Activated naive CD8-positive, alpha-beta T cell (primary cell): ENCODE measurements at regions not wholly inside any gene's neighbourhood (a gene's known extent, or its start where the extent isn't known, plus 50 kb on each side); places are given as distances from the start of the nearest gene placed in this dataset.
"Not testable (repeated sequence)": the region's sequence is repeated elsewhere in the genome, so short reads cannot be mapped to it uniquely, and the experiment has no call there.

Experiments used
- H3K27ac Mint-ChIP-seq: one replicate; pipeline ENCODE4 v1.8.0; 2021; ENCODE audit warnings: mixed read lengths
- H3K27me3 Mint-ChIP-seq: one replicate; pipeline ENCODE4 v1.8.0; 2021; ENCODE audit warnings: mixed read lengths
- H3K36me3 Mint-ChIP-seq: one replicate; pipeline ENCODE4 v1.8.0; 2021; ENCODE audit warnings: mixed read lengths
- H3K4me1 Mint-ChIP-seq: one replicate; pipeline ENCODE4 v1.8.0; 2021; ENCODE audit warnings: low read depth, mixed read lengths
- H3K4me3 Mint-ChIP-seq: one replicate; pipeline ENCODE4 v1.8.0; 2021; ENCODE audit warnings: mild to moderate bottlenecking, mixed read lengths
- H3K9me3 Mint-ChIP-seq: one replicate; pipeline ENCODE4 v1.8.0; 2021; ENCODE audit warnings: low read depth, mixed read lengths

GRCh38 chr17:14737984-14738651 is 437.2 kb downstream of the HS3ST3B1 start:
- Mint-ChIP-seq H3K36me3 (no peaks in the 10 kb centered on the region), H3K27me3 (no peaks in the 10 kb centered on the region), H3K4me3 (no peak overlapping the region), H3K27ac (no peak overlapping the region), H3K4me1 (no peaks in the 10 kb centered on the region), H3K9me3 (no peaks in the 10 kb centered on the region)

GRCh38 chr17:14736631-14737030 is 435.8 kb downstream of the HS3ST3B1 start:
- Mint-ChIP-seq H3K27ac (no peak overlapping the region), H3K36me3 (no peaks in the 10 kb centered on the region), H3K4me3 (no peak overlapping the region), H3K27me3 (no peaks in the 10 kb centered on the region), H3K4me1 (no peaks in the 10 kb centered on the region), H3K9me3 (no peaks in the 10 kb centered on the region)

DNA sequence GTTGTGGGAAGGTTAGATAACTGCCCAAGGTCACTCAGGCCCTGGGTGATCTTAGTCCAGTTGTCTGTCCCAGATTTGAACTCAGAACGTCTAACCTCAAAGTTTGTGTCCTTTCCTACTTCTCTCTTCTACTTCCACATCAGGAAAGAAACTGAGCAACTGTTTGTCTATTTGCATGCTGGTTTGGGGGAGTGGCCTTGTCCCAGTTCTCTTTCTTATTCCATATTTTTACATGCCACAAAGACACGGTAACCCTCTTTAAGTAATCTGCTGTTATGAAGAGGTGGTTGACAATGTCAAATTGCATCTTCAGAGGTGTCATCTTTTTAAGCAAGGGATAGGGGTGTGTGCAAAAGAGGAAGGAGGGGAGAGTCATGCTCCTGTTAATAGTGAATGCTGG is 432.5 kb downstream of the HS3ST3B1 start:
- H3K36me3 Mint-ChIP-seq, result no peaks in the 10 kb centered on the region
- no peak overlapping the region for H3K4me3 Mint-ChIP-seq
- no peaks in the 10 kb centered on the region for H3K9me3 Mint-ChIP-seq
- no peaks in the 10 kb centered on the region for H3K4me1 Mint-ChIP-seq
- no peaks in the 10 kb centered on the region for H3K27me3 Mint-ChIP-seq
- H3K27ac Mint-ChIP-seq, result no peak overlapping the region

- no peaks in the 10 kb centered on the region for H3K36me3 Mint-ChIP-seq
Measured at GRCh38 chr17:14732211-14732610, 431.3 kb downstream of the HS3ST3B1 start.

DNA sequence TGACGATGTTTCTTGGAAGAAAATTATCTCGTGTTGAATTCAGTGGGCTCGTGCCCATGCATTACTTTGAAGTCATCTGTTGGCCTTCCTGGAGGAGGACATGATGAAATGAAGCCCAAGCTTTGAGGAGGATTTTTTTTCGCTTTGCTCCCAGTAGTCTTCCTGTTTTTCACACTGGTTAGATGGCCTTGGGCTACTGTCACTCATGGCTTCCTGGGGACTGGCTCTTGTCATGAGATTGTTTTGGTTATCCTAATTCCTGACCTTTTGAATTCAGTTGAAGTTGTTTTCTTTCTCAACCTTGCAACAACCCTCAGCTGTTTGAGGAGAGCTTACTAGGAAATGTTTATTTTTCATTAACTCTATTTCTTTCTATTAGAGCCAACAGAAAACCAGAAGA is 430.7 kb downstream of the HS3ST3B1 start:
- Mint-ChIP-seq H3K4me1 (no peaks in the 10 kb centered on the region), H3K4me3 (no peak overlapping the region), H3K27ac (no peak overlapping the region), H3K9me3 (no peaks in the 10 kb centered on the region), H3K27me3 (no peaks in the 10 kb centered on the region), H3K36me3 (no peaks in the 10 kb centered on the region)

More at GRCh38 chr17:14732211-14732610, 431.3 kb downstream of the HS3ST3B1 start:
- no peaks in the 10 kb centered on the region for H3K4me1 Mint-ChIP-seq
- H3K9me3 Mint-ChIP-seq, result no peaks in the 10 kb centered on the region
- H3K27me3 Mint-ChIP-seq, result no peaks in the 10 kb centered on the region
- no peak overlapping the region for H3K4me3 Mint-ChIP-seq
- H3K27ac Mint-ChIP-seq, result no peak overlapping the region

DNA sequence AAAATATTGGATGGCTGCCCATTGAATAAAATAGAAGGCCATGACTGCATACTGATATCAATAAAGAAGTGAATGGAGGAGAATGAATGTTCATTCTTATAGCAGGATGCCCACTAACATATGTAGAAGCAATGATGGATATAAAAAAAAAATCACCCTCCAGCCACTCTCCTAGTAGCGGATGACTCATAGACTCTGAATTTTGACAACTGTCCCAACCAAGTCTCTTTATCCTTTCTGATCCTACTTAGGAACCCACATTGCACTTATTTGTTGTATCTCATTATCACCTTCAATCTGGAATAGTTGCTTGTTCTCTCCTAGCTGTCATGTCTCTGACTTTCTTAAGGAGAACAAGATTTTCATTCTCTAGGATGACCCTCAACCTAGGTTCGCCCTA is 429.9 kb downstream of the HS3ST3B1 start:
- Mint-ChIP-seq H3K9me3 (no peaks in the 10 kb centered on the region), H3K27ac (no peak overlapping the region), H3K36me3 (no peaks in the 10 kb centered on the region), H3K4me1 (no peaks in the 10 kb centered on the region), H3K4me3 (no peak overlapping the region), H3K27me3 (no peaks in the 10 kb centered on the region)

- no peaks in the 10 kb centered on the region for H3K36me3 Mint-ChIP-seq
- H3K9me3 Mint-ChIP-seq, result no peaks in the 10 kb centered on the region
- H3K27ac Mint-ChIP-seq, result no peak overlapping the region
- no peaks in the 10 kb centered on the region for H3K4me1 Mint-ChIP-seq
- no peak overlapping the region for H3K4me3 Mint-ChIP-seq
- H3K27me3 Mint-ChIP-seq, result no peaks in the 10 kb centered on the region
Measured at GRCh38 chr17:14725729-14726128, 424.8 kb downstream of the HS3ST3B1 start.

- no peak overlapping the region for H3K27ac Mint-ChIP-seq
- no peaks in the 10 kb centered on the region for H3K9me3 Mint-ChIP-seq
- H3K36me3 Mint-ChIP-seq, result peaks cover 1% of the 10 kb centered on the region
- no peak overlapping the region for H3K4me3 Mint-ChIP-seq
- H3K27me3 Mint-ChIP-seq, result peaks cover 1% of the 10 kb centered on the region
- H3K4me1 Mint-ChIP-seq, result no peaks in the 10 kb centered on the region
Measured at GRCh38 chr17:14724770-14725169, 423.9 kb downstream of the HS3ST3B1 start.

DNA sequence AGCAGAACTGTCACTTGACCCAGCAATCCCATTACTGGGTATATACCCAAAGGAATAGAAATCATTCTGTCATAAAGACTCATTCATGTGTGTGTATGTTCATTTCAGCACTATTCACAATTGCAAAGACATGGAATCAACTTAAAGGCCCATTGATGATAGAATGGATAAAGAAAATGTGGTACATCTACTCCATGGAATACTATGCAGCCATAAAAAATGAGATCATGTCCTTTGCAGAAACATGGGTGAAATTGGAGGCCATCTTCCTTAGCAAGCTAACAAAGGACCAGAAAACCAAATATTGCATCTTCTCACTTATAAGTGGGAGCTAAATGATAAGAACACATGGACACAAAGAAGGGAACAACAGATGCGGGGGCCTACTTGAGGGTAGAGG is 422.5 kb downstream of the HS3ST3B1 start:
- not testable (repeated sequence) for H3K27me3 Mint-ChIP-seq, H3K27ac Mint-ChIP-seq

DNA sequence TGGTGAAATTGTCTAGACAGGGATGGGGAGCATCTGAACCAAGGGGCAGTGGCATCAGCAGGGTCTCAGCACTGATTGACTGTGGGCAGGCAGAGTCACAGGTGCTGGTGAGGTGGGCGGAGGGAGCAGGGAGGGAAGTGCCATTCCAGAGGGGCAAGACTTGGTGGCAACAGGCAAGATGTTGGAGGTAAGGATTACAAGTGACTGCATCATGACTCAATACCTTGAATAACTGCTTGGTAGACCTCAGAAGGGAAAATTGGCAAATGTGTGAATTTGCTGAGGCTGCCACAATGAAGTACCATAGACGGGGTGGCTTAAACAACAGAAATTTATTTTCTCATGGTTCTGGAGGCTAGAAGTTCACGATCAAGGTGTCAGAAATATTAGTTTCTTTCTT is 419.1 kb downstream of the HS3ST3B1 start:
- Mint-ChIP-seq H3K4me1 (no peaks in the 10 kb centered on the region), H3K27me3 (peaks cover 2% of the 10 kb centered on the region), H3K36me3 (peaks cover 3% of the 10 kb centered on the region), H3K9me3 (no peaks in the 10 kb centered on the region), H3K4me3 (no peak overlapping the region), H3K27ac (no peak overlapping the region)

More for the DNA sequence above, 422.5 kb downstream of the HS3ST3B1 start:
- not testable (repeated sequence) for H3K4me1 Mint-ChIP-seq, H3K36me3 Mint-ChIP-seq, H3K4me3 Mint-ChIP-seq, H3K9me3 Mint-ChIP-seq

DNA sequence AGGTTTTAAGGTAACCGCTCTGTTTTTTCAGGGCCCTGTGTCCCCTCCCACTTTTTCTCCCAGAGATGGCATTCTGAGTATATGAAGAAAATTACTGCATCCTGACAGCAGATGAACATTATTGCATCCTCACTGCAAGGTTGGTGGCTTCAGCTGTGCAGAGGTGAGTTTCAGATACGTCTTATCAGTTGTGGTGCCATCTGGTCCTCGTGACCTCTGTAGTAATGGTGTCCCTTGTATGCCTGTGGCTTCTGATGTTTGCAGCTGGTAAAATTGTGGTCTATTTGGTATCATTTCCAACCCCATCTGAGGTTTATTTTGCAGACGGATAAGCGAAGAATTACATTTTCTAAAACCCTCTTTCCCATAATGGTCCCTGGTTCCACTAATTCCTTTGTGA is 417.0 kb downstream of the HS3ST3B1 start:
- H3K27ac Mint-ChIP-seq, result no peak overlapping the region
- peaks cover 2% of the 10 kb centered on the region for H3K27me3 Mint-ChIP-seq
- no peaks in the 10 kb centered on the region for H3K9me3 Mint-ChIP-seq
- no peaks in the 10 kb centered on the region for H3K4me1 Mint-ChIP-seq
- H3K36me3 Mint-ChIP-seq, result peaks cover 3% of the 10 kb centered on the region
- H3K4me3 Mint-ChIP-seq, result no peak overlapping the region

- Mint-ChIP-seq H3K36me3 (peaks cover 3% of the 10 kb centered on the region), H3K4me1 (no peaks in the 10 kb centered on the region), H3K27ac (no peak overlapping the region), H3K27me3 (peaks cover 2% of the 10 kb centered on the region), H3K4me3 (no peak overlapping the region), H3K9me3 (no peaks in the 10 kb centered on the region)
Measured at GRCh38 chr17:14715561-14715960, 414.7 kb downstream of the HS3ST3B1 start.

GRCh38 chr17:14712611-14713021 is 411.7 kb downstream of the HS3ST3B1 start:
- Mint-ChIP-seq H3K9me3 (no peaks in the 10 kb centered on the region), H3K4me1 (no peaks in the 10 kb centered on the region), H3K27me3 (no peaks in the 10 kb centered on the region), H3K27ac (no peak overlapping the region), H3K4me3 (no peak overlapping the region), H3K36me3 (no peaks in the 10 kb centered on the region)

DNA sequence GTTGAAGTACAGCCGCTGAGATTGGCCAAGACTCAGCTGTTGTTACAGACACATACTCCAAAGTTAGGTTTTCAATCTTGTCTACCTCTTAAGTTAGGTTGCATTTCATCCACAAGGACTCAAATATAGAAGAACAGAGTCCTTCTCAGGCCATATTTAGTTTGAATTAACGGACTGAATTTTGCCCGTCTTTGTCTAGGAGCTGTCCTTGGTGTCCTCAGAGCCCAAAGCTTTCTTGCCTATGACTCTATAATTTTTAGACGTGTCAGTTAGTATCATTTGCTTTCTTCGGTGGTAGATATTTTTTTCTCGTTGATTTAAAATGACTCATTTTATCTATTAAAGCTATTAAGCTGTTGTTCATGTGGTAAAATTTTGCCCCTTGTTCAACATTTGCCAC is 403.2 kb downstream of the HS3ST3B1 start:
- no peaks in the 10 kb centered on the region for H3K36me3 Mint-ChIP-seq
- H3K9me3 Mint-ChIP-seq, result no peaks in the 10 kb centered on the region
- H3K4me3 Mint-ChIP-seq, result no peak overlapping the region
- no peaks in the 10 kb centered on the region for H3K27me3 Mint-ChIP-seq
- H3K4me1 Mint-ChIP-seq, result no peaks in the 10 kb centered on the region
- no peak overlapping the region for H3K27ac Mint-ChIP-seq

DNA sequence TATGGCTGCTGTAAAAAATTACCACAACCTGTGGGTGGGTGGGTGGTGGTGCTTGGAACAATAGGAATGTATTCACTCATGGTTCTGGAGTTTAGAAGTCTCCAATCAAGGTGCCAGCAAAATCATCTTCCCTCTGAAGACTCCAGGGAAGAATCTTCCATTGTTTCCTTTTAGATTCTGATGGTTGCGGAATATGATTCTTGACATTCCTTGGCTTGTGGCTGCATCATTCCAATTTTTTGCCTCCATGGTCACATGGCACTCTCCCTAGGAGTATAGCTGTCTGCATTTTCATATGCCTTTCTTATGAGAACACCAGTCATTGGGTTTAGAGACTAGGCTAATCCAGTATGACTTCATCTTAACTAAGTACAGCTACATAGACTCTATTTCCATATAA is 401.0 kb downstream of the HS3ST3B1 start:
- H3K27me3 Mint-ChIP-seq, result no peaks in the 10 kb centered on the region
- no peak overlapping the region for H3K4me3 Mint-ChIP-seq
- no peaks in the 10 kb centered on the region for H3K9me3 Mint-ChIP-seq
- H3K27ac Mint-ChIP-seq, result no peak overlapping the region
- H3K36me3 Mint-ChIP-seq, result no peaks in the 10 kb centered on the region
- H3K4me1 Mint-ChIP-seq, result no peaks in the 10 kb centered on the region

- Mint-ChIP-seq H3K4me3 (no peak overlapping the region), H3K27me3 (no peaks in the 10 kb centered on the region), H3K36me3 (no peaks in the 10 kb centered on the region), H3K4me1 (peaks cover 2% of the 10 kb centered on the region), H3K9me3 (no peaks in the 10 kb centered on the region), H3K27ac (no peak overlapping the region)
Measured at GRCh38 chr17:14699574-14700185, 398.8 kb downstream of the HS3ST3B1 start.
